AG10803 (cell line): ENCODE measurements at regions not wholly inside any gene's neighbourhood (a gene's known extent, or its start where the extent isn't known, plus 50 kb on each side); places are given as distances from the start of the nearest gene placed in this dataset.
A peak's percentile ranks its signal among the peaks of the same experiment; 100 is the strongest.

ENCODE experiments used
- DNase-seq: peaks from one replicate; pipeline ENCODE4 v3.0.0; 2010; ENCODE audit warnings: low read depth
- H3K4me3 ChIP-seq: 2 replicates; pipeline ENCODE4 v1.5.1; 2011; ENCODE audit warnings: mild to moderate bottlenecking, low read length, control low read depth
- CTCF ChIP-seq: conservative IDR thresholded peaks from 2 replicates; pipeline ENCODE4 v1.5.1; 2011; ENCODE audit warnings: mild to moderate bottlenecking, low read length, control low read depth, inconsistent platforms

- no peak for DNase-seq
- no peak for TF ChIP-seq CTCF
- H3K4me3 ChIP-seq, result no peak overlapping the region
Observed at GRCh38 chr10:36766415-36766810, 359.0 kb upstream of the ANKRD30A start.

- H3K4me3 ChIP-seq, result no peak overlapping the region
- DNase-seq, result peak; percentile 10
- TF ChIP-seq CTCF, result no peak
Observed at GRCh38 chr10:36765782-36766414, 359.5 kb upstream of the ANKRD30A start.

- H3K4me3 ChIP-seq, result no peak overlapping the region
- TF ChIP-seq CTCF, result no peak
- no peak for DNase-seq
Observed at GRCh38 chr10:36764823-36765222, 360.6 kb upstream of the ANKRD30A start.

- no peak overlapping the region for H3K4me3 ChIP-seq
- TF ChIP-seq CTCF, result no peak
- DNase-seq, result peak; percentile 18
Observed at GRCh38 chr10:36761121-36761520, 364.3 kb upstream of the ANKRD30A start.

- TF ChIP-seq CTCF, result no peak
- peak; percentile 94 for DNase-seq
Observed at GRCh38 chr10:36759141-36759805, 366.1 kb upstream of the ANKRD30A start.

GRCh38 chr10:36748128-36748871, 377.1 kb upstream of the ANKRD30A start:
- no peak overlapping the region for H3K4me3 ChIP-seq
- DNase-seq, result no peak
- no peak for TF ChIP-seq CTCF

More at GRCh38 chr10:36759141-36759805, 366.1 kb upstream of the ANKRD30A start:
- H3K4me3 ChIP-seq, result no peak overlapping the region
